GM23338 (cell line): ENCODE measurements at regions not wholly inside any gene's neighbourhood (a gene's known extent, or its start where the extent isn't known, plus 50 kb on each side); places are given as distances from the start of the nearest gene placed in this dataset.

Source experiments
- ATAC-seq: fragments of 200-7000 bp; cut with Tn5 transposase; 3 replicates; pipeline ENCODE4 v1.9.1; 2020
- DNase-seq: peaks from one replicate; pipeline ENCODE4 v3.0.0-alpha.2; 2015; ENCODE audit warnings: low spot score
- H2AFZ ChIP-seq: fragments of 200-600 bp; sonication (generic); 2 replicates; pipeline ENCODE4 v1.8.0; 2016; ENCODE audit warnings: antibody characterized with exemption, mild to moderate bottlenecking, moderate library complexity
- H3F3A ChIP-seq: fragments of 200-600 bp; sonication (generic); replicated peaks from 2 replicates; pipeline ENCODE4 v1.8.0; 2017; ENCODE audit warnings: antibody characterized with exemption, mixed run types, low read depth
- H3K27ac ChIP-seq: fragments of 200-600 bp; sonication (generic); 2 replicates; pipeline ENCODE4 v1.6.1; 2016; ENCODE audit warnings: low read depth
- H3K27me3 ChIP-seq: fragments of 200-600 bp; sonication (generic); 2 replicates; pipeline ENCODE4 v1.8.0; 2016; ENCODE audit warnings: mild to moderate bottlenecking, mixed run types, moderate library complexity; ENCODE audit not compliant: insufficient read depth
- H3K36me3 ChIP-seq: fragments of 200-600 bp; sonication (generic); 2 replicates; pipeline ENCODE4 v1.8.0; 2016; ENCODE audit warnings: mild to moderate bottlenecking; ENCODE audit not compliant: insufficient read depth
- H3K4me1 ChIP-seq: fragments of 200-600 bp; sonication (generic); 2 replicates; pipeline ENCODE4 v1.8.0; 2016; ENCODE audit warnings: mild to moderate bottlenecking, moderate library complexity; ENCODE audit not compliant: insufficient read depth
- H3K4me2 ChIP-seq: fragments of 200-600 bp; sonication (generic); 2 replicates; pipeline ENCODE4 v1.7.1; 2017; ENCODE audit warnings: mixed run types
- H3K4me3 ChIP-seq: fragments of 200-600 bp; sonication (generic); 2 replicates; pipeline ENCODE4 v1.6.1; 2016; ENCODE audit warnings: mixed run types
- H3K79me2 ChIP-seq: fragments of 200-600 bp; sonication (generic); replicated peaks from 2 replicates; pipeline ENCODE4 v1.8.0; 2017; ENCODE audit warnings: mild to moderate bottlenecking; ENCODE audit not compliant: insufficient read depth
- H3K9me2 ChIP-seq: fragments of 200-600 bp; sonication (generic); 2 replicates; pipeline ENCODE4 v1.8.0; 2017; ENCODE audit not compliant: insufficient read depth
- H4K20me1 ChIP-seq: fragments of 200-600 bp; sonication (generic); replicated peaks from 2 replicates; pipeline ENCODE4 v1.8.0; 2017; ENCODE audit warnings: mild to moderate bottlenecking; ENCODE audit not compliant: insufficient read depth
- H3K27ac Mint-ChIP-seq: 2 replicates; pipeline ENCODE4 v1.8.0; 2020; ENCODE audit warnings: inconsistent platforms, mild to moderate bottlenecking, moderate library complexity, mixed read lengths
- H3K27me3 Mint-ChIP-seq: 3 replicates; pipeline ENCODE4 v1.8.0; 2022; ENCODE audit warnings: low read depth, mild to moderate bottlenecking, moderate library complexity, mixed read lengths, inconsistent platforms; ENCODE audit not compliant: insufficient read depth, poor library complexity
- H3K36me3 Mint-ChIP-seq: 3 replicates; pipeline ENCODE4 v1.8.0; 2021; ENCODE audit warnings: low read depth, mild to moderate bottlenecking, inconsistent platforms, moderate library complexity, mixed read lengths
- H3K4me1 Mint-ChIP-seq: 3 replicates; pipeline ENCODE4 v1.8.0; 2020; ENCODE audit warnings: mild to moderate bottlenecking, inconsistent platforms, mixed read lengths
- H3K4me3 Mint-ChIP-seq: 3 replicates; pipeline ENCODE4 v1.8.0; 2021; ENCODE audit warnings: moderate library complexity, mild to moderate bottlenecking, inconsistent platforms, mixed read lengths
- H3K9me3 Mint-ChIP-seq: 3 replicates; pipeline ENCODE4 v1.8.0; 2020; ENCODE audit warnings: moderate library complexity, mild to moderate bottlenecking, inconsistent platforms, mixed read lengths
- CREB1 ChIP-seq: fragments of 250-450 bp; sonication (Bioruptor Pico); IDR thresholded peaks from 2 replicates; pipeline ENCODE4 v1.5.0; 2020; ENCODE audit warnings: low read depth, mild to moderate bottlenecking, moderate library complexity
- EZH2 ChIP-seq: fragments of 200-600 bp; sonication (generic); IDR thresholded peaks from one replicate; pipeline ENCODE4 v1.8.0; 2017; ENCODE audit warnings: antibody characterized with exemption, mild to moderate bottlenecking, low read depth; ENCODE audit not compliant: unreplicated experiment
- EZH2phosphoT487 ChIP-seq: fragments of 200-600 bp; sonication (generic); IDR thresholded peaks from one replicate; pipeline ENCODE4 v1.8.1; 2018; ENCODE audit warnings: antibody characterized with exemption; ENCODE audit not compliant: unreplicated experiment
- NANOG ChIP-seq: IDR thresholded peaks from 2 replicates; pipeline ENCODE4 v1.6.1; 2016; ENCODE audit warnings: antibody characterized with exemption, borderline replicate concordance
- POLR2AphosphoS5 ChIP-seq: IDR thresholded peaks from 2 replicates; pipeline ENCODE4 v1.6.1; 2016; ENCODE audit warnings: antibody characterized with exemption, low read depth
- STAT1 ChIP-seq: IDR thresholded peaks from one replicate; pipeline ENCODE4 v1.6.1; 2016; ENCODE audit warnings: antibody characterized with exemption; ENCODE audit not compliant: unreplicated experiment
- ZNF114 ChIP-seq: fragments of 250-450 bp; sonication (Bioruptor Pico); IDR thresholded peaks from 2 replicates; pipeline ENCODE4 v1.5.0; 2020; ENCODE audit warnings: mild to moderate bottlenecking, moderate library complexity
- ZNF331 ChIP-seq: fragments of 250-450 bp; sonication (Bioruptor Pico); IDR thresholded peaks from 2 replicates; pipeline ENCODE4 v1.5.0; 2020; ENCODE audit warnings: low read depth, mild to moderate bottlenecking, moderate library complexity
- TF ChIP-seq, protein P1 (sequence below): fragments of 250-450 bp; sonication (Bioruptor Pico); IDR thresholded peaks from 2 replicates; pipeline ENCODE4 v1.5.0; 2020; ENCODE audit warnings: mild to moderate bottlenecking, moderate library complexity
- TF ChIP-seq, protein P2 (sequence below): IDR thresholded peaks from one replicate; pipeline ENCODE4 v1.6.1; 2018; ENCODE audit warnings: antibody characterized with exemption; ENCODE audit not compliant: unreplicated experiment
- TF ChIP-seq, protein P3 (sequence below), 2 experiments: fragments of 200-600 bp in 1 of 2; sonication (generic) in 1 of 2; conservative IDR thresholded peaks; 2 replicates each; pipeline versions ENCODE4 v1.5.1 to v1.6.1; 2016 to 2017; ENCODE audit warnings: antibody characterized with exemption in 2 of 2, low read depth in 2 of 2, mild to moderate bottlenecking in 2 of 2, moderate library complexity in 1 of 2
- TF ChIP-seq, protein P4 (sequence below): IDR thresholded peaks from 2 replicates; pipeline ENCODE4 v1.6.1; 2016; ENCODE audit warnings: antibody characterized with exemption

DNA sequence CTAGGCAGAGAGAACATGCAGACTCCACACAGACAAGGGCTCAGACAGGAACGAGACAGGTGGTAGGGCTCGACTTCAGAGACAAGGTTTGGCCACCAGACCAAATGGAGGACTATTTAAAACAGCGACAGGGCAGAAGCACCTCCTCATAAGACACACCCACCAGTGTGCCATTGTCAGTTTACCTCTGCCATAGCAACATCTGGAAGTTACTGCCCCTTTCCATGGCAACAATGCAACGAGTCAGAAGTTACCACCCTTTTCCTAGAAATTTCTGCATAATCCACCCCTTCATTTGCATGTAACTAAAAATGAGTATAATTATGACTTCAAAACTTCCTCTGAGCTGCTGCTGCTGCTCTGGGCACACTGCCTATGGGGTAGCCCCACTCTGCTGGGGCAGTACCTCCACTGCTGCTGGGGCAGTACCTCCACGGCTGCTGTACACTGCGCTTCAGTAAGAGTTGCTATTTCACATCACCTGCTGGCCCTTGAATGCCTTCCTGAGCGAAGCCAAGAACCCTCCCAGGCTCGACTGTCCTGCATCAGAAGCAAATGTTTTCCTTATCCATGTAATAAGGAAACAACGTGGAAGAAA is 2222.3 kb upstream of the AGA start:
- no peaks in the 10 kb centered on the region for H4K20me1 ChIP-seq
- H3F3A ChIP-seq = no peaks in the 10 kb centered on the region
- H3K79me2 ChIP-seq = no peaks in the 10 kb centered on the region
- H3K27me3 ChIP-seq = no peaks in the 10 kb centered on the region
- H3K36me3 Mint-ChIP-seq = no peaks in the 10 kb centered on the region
- ATAC-seq = no peak
- H3K4me3 Mint-ChIP-seq = no peak overlapping the region
- no peak overlapping the region for H2AFZ ChIP-seq
- H3K4me1 ChIP-seq = no peaks in the 10 kb centered on the region; the same call in 1 of the 2 replicates
- no peak overlapping the region for H3K27ac ChIP-seq
- DNase-seq = no peak
- peaks cover 3% of the 10 kb centered on the region for H3K4me1 Mint-ChIP-seq
- H3K27me3 Mint-ChIP-seq = peaks cover 7% of the 10 kb centered on the region
- TF ChIP-seq STAT1 = no peak
- no peak for TF ChIP-seq ZNF114
- TF ChIP-seq, protein P1, sequence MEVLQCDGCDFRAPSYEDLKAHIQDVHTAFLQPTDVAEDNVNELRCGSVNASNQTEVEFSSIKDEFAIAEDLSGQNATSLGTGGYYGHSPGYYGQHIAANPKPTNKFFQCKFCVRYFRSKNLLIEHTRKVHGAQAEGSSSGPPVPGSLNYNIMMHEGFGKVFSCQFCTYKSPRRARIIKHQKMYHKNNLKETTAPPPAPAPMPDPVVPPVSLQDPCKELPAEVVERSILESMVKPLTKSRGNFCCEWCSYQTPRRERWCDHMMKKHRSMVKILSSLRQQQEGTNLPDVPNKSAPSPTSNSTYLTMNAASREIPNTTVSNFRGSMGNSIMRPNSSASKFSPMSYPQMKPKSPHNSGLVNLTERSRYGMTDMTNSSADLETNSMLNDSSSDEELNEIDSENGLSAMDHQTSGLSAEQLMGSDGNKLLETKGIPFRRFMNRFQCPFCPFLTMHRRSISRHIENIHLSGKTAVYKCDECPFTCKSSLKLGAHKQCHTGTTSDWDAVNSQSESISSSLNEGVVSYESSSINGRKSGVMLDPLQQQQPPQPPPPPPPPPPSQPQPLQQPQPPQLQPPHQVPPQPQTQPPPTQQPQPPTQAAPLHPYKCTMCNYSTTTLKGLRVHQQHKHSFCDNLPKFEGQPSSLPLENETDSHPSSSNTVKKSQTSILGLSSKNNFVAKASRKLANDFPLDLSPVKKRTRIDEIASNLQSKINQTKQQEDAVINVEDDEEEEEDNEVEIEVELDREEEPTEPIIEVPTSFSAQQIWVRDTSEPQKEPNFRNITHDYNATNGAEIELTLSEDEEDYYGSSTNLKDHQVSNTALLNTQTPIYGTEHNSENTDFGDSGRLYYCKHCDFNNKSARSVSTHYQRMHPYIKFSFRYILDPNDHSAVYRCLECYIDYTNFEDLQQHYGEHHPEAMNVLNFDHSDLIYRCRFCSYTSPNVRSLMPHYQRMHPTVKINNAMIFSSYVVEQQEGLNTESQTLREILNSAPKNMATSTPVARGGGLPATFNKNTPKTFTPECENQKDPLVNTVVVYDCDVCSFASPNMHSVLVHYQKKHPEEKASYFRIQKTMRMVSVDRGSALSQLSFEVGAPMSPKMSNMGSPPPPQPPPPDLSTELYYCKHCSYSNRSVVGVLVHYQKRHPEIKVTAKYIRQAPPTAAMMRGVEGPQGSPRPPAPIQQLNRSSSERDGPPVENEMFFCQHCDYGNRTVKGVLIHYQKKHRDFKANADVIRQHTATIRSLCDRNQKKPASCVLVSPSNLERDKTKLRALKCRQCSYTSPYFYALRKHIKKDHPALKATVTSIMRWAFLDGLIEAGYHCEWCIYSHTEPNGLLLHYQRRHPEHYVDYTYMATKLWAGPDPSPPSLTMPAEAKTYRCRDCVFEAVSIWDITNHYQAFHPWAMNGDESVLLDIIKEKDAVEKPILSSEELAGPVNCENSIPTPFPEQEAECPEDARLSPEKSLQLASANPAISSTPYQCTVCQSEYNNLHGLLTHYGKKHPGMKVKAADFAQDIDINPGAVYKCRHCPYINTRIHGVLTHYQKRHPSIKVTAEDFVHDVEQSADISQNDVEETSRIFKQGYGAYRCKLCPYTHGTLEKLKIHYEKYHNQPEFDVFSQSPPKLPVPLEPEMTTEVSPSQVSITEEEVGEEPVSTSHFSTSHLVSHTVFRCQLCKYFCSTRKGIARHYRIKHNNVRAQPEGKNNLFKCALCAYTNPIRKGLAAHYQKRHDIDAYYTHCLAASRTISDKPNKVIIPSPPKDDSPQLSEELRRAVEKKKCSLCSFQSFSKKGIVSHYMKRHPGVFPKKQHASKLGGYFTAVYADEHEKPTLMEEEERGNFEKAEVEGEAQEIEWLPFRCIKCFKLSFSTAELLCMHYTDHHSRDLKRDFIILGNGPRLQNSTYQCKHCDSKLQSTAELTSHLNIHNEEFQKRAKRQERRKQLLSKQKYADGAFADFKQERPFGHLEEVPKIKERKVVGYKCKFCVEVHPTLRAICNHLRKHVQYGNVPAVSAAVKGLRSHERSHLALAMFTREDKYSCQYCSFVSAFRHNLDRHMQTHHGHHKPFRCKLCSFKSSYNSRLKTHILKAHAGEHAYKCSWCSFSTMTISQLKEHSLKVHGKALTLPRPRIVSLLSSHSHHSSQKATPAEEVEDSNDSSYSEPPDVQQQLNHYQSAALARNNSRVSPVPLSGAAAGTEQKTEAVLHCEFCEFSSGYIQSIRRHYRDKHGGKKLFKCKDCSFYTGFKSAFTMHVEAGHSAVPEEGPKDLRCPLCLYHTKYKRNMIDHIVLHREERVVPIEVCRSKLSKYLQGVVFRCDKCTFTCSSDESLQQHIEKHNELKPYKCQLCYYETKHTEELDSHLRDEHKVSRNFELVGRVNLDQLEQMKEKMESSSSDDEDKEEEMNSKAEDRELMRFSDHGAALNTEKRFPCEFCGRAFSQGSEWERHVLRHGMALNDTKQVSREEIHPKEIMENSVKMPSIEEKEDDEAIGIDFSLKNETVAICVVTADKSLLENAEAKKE = no peak
- no peak for TF ChIP-seq EZH2
- no peak for TF ChIP-seq ZNF331 (CRISPR knock-in tag)
- TF ChIP-seq CREB1 = no peak
- TF ChIP-seq, protein P2, sequence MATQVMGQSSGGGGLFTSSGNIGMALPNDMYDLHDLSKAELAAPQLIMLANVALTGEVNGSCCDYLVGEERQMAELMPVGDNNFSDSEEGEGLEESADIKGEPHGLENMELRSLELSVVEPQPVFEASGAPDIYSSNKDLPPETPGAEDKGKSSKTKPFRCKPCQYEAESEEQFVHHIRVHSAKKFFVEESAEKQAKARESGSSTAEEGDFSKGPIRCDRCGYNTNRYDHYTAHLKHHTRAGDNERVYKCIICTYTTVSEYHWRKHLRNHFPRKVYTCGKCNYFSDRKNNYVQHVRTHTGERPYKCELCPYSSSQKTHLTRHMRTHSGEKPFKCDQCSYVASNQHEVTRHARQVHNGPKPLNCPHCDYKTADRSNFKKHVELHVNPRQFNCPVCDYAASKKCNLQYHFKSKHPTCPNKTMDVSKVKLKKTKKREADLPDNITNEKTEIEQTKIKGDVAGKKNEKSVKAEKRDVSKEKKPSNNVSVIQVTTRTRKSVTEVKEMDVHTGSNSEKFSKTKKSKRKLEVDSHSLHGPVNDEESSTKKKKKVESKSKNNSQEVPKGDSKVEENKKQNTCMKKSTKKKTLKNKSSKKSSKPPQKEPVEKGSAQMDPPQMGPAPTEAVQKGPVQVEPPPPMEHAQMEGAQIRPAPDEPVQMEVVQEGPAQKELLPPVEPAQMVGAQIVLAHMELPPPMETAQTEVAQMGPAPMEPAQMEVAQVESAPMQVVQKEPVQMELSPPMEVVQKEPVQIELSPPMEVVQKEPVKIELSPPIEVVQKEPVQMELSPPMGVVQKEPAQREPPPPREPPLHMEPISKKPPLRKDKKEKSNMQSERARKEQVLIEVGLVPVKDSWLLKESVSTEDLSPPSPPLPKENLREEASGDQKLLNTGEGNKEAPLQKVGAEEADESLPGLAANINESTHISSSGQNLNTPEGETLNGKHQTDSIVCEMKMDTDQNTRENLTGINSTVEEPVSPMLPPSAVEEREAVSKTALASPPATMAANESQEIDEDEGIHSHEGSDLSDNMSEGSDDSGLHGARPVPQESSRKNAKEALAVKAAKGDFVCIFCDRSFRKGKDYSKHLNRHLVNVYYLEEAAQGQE = no peak
- TF ChIP-seq POLR2AphosphoS5 = no peak
- TF ChIP-seq NANOG = no peak
- TF ChIP-seq, protein P3, sequence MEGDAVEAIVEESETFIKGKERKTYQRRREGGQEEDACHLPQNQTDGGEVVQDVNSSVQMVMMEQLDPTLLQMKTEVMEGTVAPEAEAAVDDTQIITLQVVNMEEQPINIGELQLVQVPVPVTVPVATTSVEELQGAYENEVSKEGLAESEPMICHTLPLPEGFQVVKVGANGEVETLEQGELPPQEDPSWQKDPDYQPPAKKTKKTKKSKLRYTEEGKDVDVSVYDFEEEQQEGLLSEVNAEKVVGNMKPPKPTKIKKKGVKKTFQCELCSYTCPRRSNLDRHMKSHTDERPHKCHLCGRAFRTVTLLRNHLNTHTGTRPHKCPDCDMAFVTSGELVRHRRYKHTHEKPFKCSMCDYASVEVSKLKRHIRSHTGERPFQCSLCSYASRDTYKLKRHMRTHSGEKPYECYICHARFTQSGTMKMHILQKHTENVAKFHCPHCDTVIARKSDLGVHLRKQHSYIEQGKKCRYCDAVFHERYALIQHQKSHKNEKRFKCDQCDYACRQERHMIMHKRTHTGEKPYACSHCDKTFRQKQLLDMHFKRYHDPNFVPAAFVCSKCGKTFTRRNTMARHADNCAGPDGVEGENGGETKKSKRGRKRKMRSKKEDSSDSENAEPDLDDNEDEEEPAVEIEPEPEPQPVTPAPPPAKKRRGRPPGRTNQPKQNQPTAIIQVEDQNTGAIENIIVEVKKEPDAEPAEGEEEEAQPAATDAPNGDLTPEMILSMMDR (conservative IDR thresholded peaks at IDR 0.05; ENCODE audit: low read depth in 2 of 2) = no peak
- TF ChIP-seq, protein P4, sequence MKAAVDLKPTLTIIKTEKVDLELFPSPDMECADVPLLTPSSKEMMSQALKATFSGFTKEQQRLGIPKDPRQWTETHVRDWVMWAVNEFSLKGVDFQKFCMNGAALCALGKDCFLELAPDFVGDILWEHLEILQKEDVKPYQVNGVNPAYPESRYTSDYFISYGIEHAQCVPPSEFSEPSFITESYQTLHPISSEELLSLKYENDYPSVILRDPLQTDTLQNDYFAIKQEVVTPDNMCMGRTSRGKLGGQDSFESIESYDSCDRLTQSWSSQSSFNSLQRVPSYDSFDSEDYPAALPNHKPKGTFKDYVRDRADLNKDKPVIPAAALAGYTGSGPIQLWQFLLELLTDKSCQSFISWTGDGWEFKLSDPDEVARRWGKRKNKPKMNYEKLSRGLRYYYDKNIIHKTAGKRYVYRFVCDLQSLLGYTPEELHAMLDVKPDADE = no peak
- no peak for TF ChIP-seq EZH2phosphoT487
- H3K9me2 ChIP-seq = peaks cover 11% of the 10 kb centered on the region
- no peak overlapping the region for H3K4me2 ChIP-seq
- no peak overlapping the region for H3K4me3 ChIP-seq
- H3K9me3 Mint-ChIP-seq = peaks cover 5% of the 10 kb centered on the region; the same call in 1 of the 3 replicates
- H3K27ac Mint-ChIP-seq = no peak overlapping the region
- no peaks in the 10 kb centered on the region for H3K36me3 ChIP-seq
